Fibroblast of lung (primary cell): ENCODE measurements at regions not wholly inside any gene's neighbourhood (a gene's known extent, or its start where the extent isn't known, plus 50 kb on each side); places are given as distances from the start of the nearest gene placed in this dataset.

ENCODE experiments used
- CTCF ChIP-seq, 2 donors: IDR thresholded peaks in 1 of 2; conservative IDR thresholded peaks in 1 of 2; 1 replicate in 1 of 2; 2 replicates in 1 of 2; pipeline ENCODE4 v1.5.1; 2011 to 2012; ENCODE audit warnings: low read length in 2 of 2, control low read depth in 1 of 2, inconsistent platforms in 1 of 2, low read depth in 1 of 2, mild to moderate bottlenecking in 1 of 2
- EZH2 ChIP-seq: IDR thresholded peaks from 2 replicates; pipeline ENCODE4 v1.5.1; 2012; ENCODE audit warnings: low read length, control low read depth, mild to moderate bottlenecking; ENCODE audit errors: missing control alignments

- TF ChIP-seq CTCF (conservative IDR thresholded peaks at IDR 0.05 in 1 of 2, IDR thresholded peaks at IDR 0.05 in 1 of 2; ENCODE audit: low read depth in 1 of 2, low read length in 2 of 2) (no peak), EZH2 (no peak)
Observed at GRCh38 chr17:22102177-22102576, 409.9 kb downstream of the KCNJ18 start.
